ENCODE measurements at regions not wholly inside any gene's neighbourhood (a gene's known extent, or its start where the extent isn't known, plus 50 kb on each side); places are given as distances from the start of the nearest gene placed in this dataset.

DNA sequence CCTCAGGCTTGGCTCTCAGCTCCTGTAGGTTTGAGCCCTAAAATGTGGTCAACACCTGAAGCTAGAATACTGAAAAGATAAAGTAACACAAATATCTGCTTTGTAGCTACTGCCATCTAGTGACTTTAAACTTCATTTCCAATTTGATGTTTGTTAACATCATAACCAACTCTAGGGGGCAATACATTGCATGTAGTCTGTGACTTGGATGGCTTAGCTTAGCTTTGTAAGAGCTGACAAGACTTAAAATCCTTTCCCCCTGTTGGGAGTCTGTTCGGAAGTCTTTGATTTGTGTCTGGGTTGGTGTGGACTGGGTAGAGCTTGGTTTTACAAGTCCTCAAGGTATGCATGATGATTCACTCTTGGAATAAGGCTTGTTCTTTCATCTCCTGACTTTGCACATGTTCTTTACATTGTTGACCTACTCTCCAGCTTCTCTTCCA lies 51.7 kb downstream of the SCN11A start:
- TF ChIP-seq, protein P1, sequence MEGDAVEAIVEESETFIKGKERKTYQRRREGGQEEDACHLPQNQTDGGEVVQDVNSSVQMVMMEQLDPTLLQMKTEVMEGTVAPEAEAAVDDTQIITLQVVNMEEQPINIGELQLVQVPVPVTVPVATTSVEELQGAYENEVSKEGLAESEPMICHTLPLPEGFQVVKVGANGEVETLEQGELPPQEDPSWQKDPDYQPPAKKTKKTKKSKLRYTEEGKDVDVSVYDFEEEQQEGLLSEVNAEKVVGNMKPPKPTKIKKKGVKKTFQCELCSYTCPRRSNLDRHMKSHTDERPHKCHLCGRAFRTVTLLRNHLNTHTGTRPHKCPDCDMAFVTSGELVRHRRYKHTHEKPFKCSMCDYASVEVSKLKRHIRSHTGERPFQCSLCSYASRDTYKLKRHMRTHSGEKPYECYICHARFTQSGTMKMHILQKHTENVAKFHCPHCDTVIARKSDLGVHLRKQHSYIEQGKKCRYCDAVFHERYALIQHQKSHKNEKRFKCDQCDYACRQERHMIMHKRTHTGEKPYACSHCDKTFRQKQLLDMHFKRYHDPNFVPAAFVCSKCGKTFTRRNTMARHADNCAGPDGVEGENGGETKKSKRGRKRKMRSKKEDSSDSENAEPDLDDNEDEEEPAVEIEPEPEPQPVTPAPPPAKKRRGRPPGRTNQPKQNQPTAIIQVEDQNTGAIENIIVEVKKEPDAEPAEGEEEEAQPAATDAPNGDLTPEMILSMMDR (IDR thresholded peaks at IDR 0.05; ENCODE audit: insufficient read depth, low read depth, low read length) = peak; percentile 90
- H3K4me3 ChIP-seq (ENCODE audit: low read depth, low read length) = no peak overlapping the region
- peak; percentile 77 for DNase-seq (ENCODE audit: low read depth)

DNA sequence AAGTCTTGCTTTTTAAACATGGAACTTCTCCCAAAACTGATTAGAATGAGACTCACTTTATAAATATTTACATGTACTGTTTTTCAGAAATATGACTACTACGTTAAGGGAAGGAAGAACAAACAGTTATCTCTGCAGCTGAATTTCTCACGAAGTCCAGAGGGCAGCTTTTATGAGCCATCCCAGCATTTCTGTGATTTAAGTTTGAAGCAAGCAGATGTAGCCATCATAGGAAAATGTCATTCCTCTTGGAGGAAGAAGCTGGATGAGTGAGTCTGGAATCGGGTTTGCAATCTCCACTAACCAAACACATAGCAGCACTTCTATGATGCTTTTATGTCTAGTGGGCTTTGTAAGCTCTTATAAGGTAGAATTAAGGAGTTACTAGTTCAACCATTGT lies 53.7 kb downstream of the SCN11A start:
- TF ChIP-seq, protein P1 (IDR thresholded peaks at IDR 0.05; ENCODE audit: insufficient read depth, low read depth, low read length) = no peak
- peak; percentile 93 for DNase-seq (ENCODE audit: low read depth)
- H3K4me3 ChIP-seq (ENCODE audit: low read depth, low read length) = no peak overlapping the region

DNA sequence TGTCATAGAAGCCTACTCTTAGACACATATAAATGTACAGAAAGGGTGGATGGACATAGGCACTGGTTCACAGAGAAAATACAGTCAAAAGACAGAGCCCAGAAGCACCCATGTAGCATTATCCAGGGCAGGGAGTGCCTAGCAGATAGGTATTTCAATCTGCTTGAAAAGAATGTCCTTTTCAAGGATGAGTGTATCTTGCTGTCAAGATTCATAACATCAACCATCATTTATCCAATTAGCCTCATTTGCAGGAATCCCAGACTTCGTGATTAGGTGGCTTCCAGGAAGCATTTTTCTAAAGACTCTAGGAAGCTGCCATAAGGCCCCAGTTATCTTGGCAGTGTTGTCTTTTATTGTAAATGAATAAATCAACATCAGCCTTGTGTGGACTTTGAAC lies 55.6 kb downstream of the SCN11A start:
- TF ChIP-seq, protein P1 (IDR thresholded peaks at IDR 0.05; ENCODE audit: insufficient read depth, low read depth, low read length) = no peak

DNA sequence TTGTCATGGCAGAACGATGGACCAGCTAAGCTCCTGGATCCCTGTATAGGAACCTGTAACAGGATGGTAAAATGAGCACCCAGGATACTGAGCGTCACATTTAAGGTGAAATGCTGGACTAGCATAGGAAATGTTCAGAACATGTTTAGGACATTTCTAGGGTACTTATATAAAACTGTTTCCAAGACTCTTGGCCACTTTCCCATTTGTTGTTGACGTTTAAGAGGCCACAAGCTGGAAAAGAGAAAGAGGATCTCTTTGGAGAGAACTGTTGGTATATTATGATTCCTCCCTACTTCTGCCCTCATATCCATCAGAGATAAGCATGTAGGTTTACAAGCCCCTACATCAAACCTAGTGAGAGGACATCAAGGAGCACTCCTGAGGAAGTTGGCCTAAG lies 57.5 kb downstream of the SCN11A start:
- no peak for DNase-seq (ENCODE audit: low read depth)

More for the DNA sequence above, 55.6 kb downstream of the SCN11A start:
- no peak overlapping the region for H3K4me3 ChIP-seq (ENCODE audit: low read depth, low read length)
- no peak for DNase-seq (ENCODE audit: low read depth)

DNA sequence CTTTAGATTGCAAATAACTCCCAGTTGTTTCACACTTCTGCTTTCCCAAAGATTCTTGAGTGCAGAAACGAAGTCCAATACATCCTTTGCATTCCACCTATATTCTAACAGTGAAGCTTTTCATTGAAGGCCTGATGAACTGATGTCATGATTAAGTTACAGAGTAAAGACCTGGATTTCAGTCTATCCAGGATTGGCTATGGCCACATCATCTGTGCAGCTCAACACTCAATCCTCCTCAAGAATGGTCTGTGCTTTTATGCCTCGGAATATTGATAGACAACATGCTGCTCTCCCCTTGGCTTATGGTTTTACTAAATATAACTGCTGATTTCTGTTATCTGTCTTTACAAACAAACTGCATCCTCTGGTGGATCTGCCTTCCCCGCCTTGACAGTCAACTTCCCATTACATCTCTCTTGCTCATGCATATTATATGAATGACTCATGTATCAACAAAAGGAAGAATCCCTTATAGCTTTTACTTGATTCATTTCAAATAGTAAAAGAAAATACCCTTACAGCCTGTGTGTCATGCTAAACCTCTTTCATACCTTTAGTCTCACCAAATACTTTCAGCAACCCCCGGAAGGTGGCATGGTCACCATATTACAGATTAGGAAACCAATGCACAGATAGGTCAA lies 59.5 kb downstream of the SCN11A start:
- no peak overlapping the region for H3K4me3 ChIP-seq (ENCODE audit: low read depth, low read length)
- peak; percentile 84 for DNase-seq (ENCODE audit: low read depth)
- TF ChIP-seq, protein P1 (IDR thresholded peaks at IDR 0.05; ENCODE audit: insufficient read depth, low read depth, low read length) = no peak

More for the DNA sequence above, 57.5 kb downstream of the SCN11A start:
- TF ChIP-seq, protein P1 (IDR thresholded peaks at IDR 0.05; ENCODE audit: insufficient read depth, low read depth, low read length) = no peak
- no peak overlapping the region for H3K4me3 ChIP-seq (ENCODE audit: low read depth, low read length)

DNA sequence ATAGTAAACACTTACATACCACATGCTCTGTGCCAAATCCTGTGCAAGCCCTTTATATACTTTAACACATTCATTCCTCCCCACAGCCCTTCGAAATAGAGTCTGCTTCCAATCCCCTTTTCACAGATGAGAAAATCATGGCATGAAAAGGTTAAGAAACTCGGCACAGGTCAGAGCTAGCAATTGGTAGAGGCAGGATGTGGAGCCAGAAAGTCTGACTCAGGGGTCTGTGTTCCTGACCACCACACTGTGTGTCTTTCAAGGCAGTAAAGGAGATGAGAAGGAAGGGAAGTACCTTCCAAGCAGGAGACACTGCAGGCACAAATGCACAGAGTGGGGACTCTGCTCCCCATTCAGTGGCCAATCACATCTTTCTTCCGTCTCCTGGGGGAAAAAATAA lies 61.1 kb downstream of the SCN11A start:
- no peak for DNase-seq (ENCODE audit: low read depth)
- no peak overlapping the region for H3K4me3 ChIP-seq (ENCODE audit: low read depth, low read length)
- TF ChIP-seq, protein P1 (IDR thresholded peaks at IDR 0.05; ENCODE audit: insufficient read depth, low read depth, low read length) = no peak

Data from fibroblast of villous mesenchyme (primary cell).